GM21381 (cell line): ENCODE measurements at regions not wholly inside any gene's neighbourhood (a gene's known extent, or its start where the extent isn't known, plus 50 kb on each side); places are given as distances from the start of the nearest gene placed in this dataset.
"Not testable (repeated sequence)": the region's sequence is repeated elsewhere in the genome, so short reads cannot be mapped to it uniquely, and the experiment has no call there.

ENCODE experiments used
- ATAC-seq: cut with Tn5 transposase; IDR thresholded peaks from one replicate; pipeline ENCODE4 v1.9.1; 2021; ENCODE audit warnings: mild to moderate bottlenecking, moderate library complexity; ENCODE audit not compliant: unreplicated experiment

DNA sequence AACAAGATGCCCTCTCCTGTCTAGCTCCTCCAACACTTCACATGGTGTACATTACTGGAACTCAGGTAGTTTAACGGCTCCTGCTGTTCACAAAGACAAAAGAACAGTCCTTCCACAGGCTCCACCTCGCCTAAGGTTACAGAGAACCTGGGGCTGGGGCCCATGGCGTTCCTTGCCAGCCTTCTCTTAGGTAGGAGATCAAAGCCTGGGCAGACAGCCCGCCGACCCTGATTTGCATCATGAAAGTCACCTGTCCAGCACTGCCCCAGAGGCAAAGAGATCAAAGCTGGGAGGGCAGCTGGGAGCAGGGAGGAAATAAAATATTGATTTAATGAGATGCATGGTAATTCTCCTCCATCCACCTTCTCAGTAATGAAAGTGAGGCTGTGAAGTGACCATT, 115.0 kb upstream of the SLIT3 start:
- no peak for ATAC-seq

GRCh38 chr5:169415371-169415770, 114.4 kb upstream of the SLIT3 start:
- ATAC-seq: no peak

DNA sequence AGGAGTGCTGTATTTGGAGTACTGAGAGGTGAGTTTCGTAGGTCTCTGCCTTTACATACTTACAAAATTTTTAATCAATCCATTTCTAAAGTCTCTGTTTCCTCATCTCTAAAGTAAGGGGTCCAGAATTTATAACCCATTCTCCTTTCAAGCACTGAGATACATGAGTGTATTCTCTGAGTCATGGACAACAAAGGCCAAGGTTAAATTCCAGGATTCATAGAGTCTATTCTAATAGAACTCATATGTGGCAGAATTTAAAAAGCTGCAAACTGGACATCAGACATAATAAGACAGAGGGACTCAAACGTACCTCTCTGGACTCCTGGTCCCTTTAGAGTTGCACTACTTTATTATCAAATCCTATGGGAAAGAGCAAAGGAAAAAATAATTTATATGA, 112.5 kb upstream of the SLIT3 start:
- no peak for ATAC-seq

GRCh38 chr5:169412831-169413230, 111.9 kb upstream of the SLIT3 start:
- no peak for ATAC-seq

- no peak for ATAC-seq
These were observed 111.0 kb upstream of the SLIT3 start for GRCh38 chr5:169411786-169412430.

DNA sequence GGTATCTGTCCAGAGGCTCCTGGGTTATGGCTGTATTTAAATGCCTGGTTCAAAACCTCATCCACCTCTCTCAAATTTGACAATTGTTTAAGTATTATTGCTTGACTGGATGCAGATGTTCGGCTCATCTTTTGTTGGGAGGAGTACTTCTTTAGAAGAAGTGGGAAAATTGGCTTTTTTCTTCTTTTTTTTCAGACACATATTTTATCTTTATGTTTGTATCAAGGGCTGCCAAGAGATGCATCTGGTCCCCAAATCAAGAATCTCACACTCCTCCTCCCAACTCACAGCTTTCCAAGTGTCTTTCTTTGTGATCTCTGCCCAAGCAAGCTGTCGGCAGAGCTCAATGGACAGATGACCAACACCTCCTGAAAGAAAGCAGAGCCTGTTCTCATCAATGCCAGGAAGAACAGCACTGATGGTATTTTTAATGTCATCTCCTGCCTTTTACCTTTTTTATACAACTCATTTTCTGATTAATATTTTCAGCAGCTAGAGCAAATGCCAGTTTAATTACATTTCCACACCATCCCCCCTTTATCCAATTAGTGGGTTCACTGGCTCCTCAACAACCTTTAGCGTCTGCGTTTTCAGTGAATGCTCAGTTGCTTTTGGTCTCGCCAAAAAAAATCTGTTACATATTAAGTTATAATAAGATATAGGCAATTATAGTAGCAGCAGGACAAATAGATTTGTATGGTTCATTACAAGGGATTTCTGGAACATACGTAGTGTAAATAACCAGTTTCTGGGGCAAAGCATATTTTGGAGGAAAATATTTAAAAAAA, 110.3 kb upstream of the SLIT3 start:
- ATAC-seq: no peak

DNA sequence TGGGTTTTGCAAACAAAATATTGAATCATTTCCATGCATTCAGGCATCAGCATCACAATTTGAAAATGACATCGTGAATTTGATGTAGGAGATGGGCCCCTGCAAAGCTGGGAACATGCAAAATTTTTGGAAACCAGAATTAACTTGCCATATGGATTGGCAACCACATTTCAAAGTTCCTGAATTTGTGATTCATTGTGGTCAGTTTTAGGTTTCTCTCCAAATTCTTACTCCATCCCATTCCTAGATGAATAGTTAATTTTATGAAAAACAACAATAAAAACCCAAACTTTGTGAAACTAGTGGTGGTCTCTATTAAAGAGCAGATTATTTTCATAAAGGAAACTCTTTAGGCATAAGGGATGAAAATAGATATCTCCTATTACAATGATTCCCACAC, 107.8 kb upstream of the SLIT3 start:
- ATAC-seq: no peak

GRCh38 chr5:169408171-169408570, 107.2 kb upstream of the SLIT3 start:
- no peak for ATAC-seq

- ATAC-seq: no peak
These were observed 103.3 kb upstream of the SLIT3 start for GRCh38 chr5:169404223-169404622.

- ATAC-seq: no peak
These were observed 97.6 kb upstream of the SLIT3 start for GRCh38 chr5:169398515-169398914.

DNA sequence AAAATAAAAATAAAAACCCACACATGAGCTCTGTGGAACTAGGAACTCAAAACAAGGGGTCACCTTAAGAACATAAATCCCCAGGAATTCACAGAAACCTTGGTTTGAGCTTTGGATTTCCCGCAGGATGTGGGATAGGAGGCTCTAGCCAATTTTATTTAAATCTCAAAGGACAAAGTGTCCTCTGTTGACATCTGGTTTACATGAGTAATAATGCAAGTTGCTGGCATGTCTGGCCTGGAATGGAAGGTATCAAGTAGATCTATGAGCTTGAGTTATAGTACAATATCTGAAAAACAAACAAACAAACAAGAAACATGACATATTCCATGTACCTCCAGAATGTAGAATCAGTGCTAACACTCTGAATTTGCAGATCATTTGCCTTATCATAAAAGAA, 94.2 kb upstream of the SLIT3 start:
- ATAC-seq: no peak

GRCh38 chr5:169394371-169394770, 93.4 kb upstream of the SLIT3 start:
- no peak for ATAC-seq

- no peak for ATAC-seq
These were observed 93.0 kb upstream of the SLIT3 start for GRCh38 chr5:169393907-169394306.

DNA sequence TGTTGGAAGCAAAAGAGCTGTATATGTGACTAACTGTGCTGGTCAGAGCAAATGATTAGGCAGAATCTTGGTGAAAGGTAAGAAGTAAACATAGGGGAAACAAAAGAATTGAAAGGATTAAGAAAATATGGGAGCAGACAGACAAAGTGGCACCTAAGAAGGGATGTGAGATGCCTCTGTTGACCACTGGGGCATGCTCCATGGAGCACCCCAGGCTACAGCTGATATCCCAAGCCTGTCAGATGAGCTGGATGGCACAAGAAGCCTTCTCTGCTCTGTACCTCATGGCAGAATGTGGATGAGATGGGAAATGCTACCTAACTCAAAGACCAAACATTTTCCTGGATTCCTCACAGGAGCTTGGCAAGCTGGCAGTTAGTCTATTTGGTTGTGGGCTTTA, 89.3 kb upstream of the SLIT3 start:
- no peak for ATAC-seq

- no peak for ATAC-seq
These were observed 88.4 kb upstream of the SLIT3 start for GRCh38 chr5:169389318-169389717.

GRCh38 chr5:169385636-169386035, 84.7 kb upstream of the SLIT3 start:
- ATAC-seq: no peak

DNA sequence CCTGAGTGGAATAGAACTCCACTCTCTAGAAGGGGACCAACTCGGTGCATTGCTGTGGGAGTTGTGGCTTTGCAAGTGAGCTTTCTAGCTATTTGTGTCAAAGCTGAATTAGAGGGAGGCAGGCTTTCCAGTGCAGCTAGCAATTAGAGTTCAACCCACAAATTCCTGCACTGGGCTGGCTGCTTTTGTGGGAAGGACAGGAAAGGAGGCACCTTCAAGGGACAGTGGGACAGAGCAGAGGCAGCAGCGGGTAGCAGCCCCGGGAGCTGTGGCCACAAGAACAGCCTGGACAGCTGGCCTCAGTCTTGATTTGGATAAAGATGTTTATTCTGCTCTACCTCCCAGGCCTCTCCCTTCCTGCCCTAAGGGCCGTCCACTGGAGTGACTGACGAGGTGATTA, 83.7 kb upstream of the SLIT3 start:
- ATAC-seq: no peak

DNA sequence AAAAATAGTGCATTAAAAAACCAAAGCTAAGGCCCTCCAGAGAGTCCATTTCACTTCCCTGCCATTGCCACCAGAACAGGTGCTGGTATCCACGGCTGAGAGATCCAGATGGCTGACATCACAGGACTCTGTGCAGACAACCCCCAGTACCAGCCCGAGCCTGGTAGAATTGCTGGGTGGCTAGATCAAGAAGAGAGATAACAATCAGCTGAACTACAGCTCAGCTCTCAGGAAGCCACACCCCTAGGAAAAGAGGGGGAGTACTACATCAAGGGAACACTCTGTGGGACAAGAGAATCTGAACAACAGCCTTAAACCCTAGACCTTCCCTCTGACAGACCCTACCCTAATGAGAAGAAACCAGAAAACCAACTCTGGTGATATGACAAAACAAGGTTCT, 73.8 kb upstream of the SLIT3 start:
- no peak for ATAC-seq

DNA sequence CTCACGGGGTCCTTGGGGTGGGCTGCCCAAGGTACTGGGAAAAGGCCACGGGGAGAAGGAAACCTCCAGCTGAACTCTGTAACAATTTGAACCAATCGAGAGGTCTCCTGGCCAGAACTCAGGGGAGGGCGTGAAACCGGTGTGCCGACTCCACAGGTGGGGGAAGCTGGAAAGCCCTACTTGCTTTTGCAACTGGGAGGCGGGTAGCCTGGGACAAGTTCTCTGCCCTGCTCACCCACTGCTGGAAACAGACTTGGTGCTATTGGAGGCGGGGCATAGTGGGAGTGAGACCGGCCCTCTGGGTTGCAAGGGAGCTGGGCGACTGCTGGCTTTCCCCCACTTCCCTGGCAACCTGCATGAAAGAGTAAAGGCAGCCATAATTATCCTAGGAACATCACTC, 73.2 kb upstream of the SLIT3 start:
- ATAC-seq: no peak

GRCh38 chr5:169371801-169372200, 70.9 kb upstream of the SLIT3 start:
- ATAC-seq: not testable (repeated sequence)

DNA sequence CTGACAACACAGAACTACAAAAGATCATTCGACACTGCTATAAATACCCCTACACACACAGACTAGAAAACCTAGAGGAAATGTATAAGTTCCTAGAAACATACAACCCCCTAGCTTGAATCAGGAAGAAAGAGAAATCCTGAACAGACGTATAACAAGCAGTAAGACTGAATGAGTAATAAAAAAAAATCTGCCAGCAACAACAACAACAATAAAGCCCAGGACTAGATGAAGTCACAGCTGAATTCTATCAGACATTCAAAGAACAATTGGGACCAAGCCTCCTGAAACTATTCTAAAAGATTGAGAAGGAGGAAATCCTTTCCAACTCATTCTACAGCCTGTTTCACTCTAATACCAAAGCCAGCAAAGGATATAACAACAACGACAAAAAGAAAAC, 68.2 kb upstream of the SLIT3 start:
- ATAC-seq: no peak

DNA sequence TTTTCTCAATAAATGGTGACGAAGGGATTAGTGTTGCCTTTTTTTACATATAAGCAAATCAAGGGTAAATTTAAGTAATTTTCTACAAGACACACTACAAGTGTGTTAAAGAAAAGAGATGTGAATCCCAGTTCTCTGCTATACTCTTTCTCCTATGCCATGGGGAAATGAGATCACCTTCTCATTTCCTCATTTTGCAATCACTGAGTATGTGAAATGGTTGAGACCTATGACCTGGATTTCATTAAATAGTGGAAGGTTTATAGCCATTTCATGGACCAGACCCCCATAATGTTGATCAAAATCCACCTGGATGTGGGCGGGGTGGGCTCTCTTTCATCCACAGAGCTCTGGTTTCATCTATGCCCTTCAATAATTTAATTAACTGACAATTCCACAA, 66.9 kb upstream of the SLIT3 start:
- ATAC-seq: no peak

DNA sequence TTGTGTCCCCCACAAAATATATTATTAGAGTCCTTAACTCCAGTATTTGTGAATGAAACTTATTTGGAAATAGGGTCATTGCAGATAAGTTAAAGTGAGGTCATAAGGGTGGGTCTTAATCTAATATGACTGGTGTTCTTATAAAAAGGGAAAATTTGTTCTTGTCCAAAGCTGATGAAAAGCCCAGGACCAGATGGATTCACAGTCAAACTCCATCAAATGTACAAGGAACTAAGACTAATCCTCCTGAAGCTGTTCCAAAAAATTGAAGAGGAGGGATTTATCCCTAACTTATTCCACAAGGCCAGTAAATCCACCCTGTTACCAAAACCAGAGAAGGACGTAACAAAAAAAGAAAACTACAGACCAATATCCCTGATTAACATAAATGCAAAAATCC, 56.4 kb upstream of the SLIT3 start:
- ATAC-seq: no peak
